GM18498 (cell line): ENCODE measurements at regions not wholly inside any gene's neighbourhood (a gene's known extent, or its start where the extent isn't known, plus 50 kb on each side); places are given as distances from the start of the nearest gene placed in this dataset.
"Not testable (repeated sequence)": the region's sequence is repeated elsewhere in the genome, so short reads cannot be mapped to it uniquely, and the experiment has no call there.

ENCODE experiments used
- ATAC-seq: cut with Tn5 transposase; IDR thresholded peaks from one replicate; pipeline ENCODE4 v1.9.1; 2021; ENCODE audit warnings: mild to moderate bottlenecking, moderate library complexity; ENCODE audit not compliant: unreplicated experiment

DNA sequence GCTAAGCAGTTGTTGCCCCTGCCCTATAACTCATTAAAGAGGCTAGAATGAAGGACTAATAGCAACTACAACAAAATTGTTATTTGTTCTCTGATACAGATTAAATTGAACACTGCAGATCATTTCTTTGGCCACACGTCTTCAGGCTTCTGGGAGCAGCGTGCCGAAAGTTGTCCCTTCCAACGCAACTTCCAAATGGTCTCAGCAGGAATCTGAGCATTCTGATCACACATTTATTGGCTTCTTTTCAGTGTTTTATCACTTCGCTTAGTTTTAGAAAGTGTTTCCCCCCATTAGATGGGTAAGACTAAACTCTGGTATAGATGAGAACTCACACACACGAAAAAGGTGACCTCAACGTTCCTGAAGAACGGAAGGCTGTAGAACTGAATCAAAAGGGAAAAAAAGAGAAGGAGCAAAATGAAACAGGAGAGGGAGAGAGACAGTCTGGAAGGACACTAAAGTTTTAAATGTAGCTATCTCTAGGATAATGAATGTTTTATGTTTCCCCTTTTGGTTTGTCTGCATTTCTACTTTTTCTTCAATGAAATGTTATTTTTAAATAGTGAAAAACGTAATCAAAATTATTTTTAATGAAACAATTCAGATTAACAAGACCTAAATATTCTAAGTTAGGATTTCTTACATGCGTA is 336.5 kb downstream of the RRAGC start:
- ATAC-seq, result no peak

DNA sequence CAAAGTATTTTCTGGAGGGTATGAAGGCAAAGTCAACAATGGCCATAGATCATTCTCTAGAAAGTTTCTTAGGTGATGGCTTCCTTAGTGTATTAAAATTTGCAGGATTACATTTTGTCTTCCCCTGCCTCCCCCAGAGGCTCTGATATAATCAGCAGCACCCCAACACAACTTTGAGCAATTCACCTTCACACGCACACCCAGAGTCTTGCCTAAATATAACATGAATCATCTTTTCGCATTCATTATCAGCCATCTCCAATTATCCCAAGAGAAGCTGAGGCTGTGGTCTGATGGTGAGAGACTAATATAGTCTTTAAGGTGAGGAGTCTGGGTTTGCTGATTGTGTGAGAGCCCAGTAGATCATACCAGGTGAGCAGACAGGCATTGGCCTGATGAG is 343.0 kb downstream of the RRAGC start:
- ATAC-seq, result no peak

DNA sequence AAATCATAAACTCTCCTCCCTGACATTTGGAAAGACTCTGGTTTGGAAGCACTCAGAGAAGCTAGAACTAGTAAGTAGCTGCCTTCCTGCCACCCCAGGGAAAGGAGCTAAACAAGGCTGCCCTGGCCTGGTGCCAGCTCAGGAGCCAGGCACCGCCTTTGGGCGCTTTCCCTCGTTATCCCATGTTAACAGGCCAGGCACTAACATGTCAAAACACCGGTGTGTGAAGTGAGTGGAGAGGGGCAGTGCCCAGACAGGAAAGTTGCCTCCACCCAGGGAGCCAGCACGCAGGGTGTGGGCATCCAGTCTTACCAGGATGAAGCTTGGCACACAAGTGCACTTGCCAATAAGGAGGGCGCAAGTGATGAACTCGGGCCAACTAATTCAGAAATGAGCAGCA is 346.8 kb downstream of the RRAGC start:
- ATAC-seq, result no peak

DNA sequence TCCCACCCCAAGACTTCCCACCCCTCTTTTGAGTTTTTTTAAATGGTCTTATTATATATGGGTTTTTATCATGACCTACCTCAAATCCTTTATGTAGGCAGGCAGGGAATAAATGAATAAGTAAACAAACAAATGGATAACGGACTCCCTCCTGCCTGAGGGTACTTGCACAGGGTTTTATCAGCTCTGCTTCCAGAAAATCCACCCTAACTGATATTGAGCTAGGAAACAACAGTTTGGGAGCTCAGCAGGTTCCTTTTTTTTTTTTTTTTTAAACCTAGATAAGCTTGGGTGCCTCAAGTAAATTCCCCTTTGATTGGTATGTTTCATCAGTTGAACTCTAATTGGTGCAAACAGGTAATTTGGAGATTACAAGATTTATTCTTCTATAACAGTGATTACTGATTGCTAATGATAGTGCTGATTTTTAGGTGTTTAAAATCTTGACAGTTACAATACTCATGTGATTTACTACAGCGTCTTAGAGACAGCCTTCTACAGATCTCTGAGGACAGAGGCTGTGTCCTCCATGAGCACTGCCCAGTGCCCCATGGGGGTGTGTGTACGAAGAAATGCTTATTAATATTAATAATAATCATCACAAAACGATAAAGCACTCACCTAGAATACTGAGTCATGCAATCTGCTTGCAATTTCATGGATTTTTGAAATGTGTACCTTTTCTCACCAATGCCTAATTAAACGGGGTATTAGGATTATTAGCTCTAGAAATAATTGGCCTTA is 347.4 kb downstream of the RRAGC start:
- ATAC-seq, result no peak

DNA sequence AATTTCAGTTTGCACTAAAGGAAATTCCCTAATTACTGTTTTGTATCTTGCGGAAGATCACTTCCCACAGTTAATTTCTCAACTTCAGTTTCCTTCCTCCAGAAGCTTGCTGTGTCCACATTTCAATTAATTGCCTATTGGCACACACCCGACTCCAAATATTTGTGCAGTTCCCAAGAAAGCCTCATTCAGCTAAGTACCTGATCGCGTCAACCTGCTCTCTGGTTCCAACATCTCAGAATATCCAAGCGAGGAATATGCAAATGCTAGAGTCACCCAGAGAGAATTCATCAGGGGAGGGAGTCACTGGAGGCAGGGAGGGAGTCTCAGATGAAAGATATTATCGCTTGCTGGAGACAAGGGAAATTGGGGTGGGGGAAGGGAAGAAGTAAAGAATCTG is 351.3 kb downstream of the RRAGC start:
- no peak for ATAC-seq

DNA sequence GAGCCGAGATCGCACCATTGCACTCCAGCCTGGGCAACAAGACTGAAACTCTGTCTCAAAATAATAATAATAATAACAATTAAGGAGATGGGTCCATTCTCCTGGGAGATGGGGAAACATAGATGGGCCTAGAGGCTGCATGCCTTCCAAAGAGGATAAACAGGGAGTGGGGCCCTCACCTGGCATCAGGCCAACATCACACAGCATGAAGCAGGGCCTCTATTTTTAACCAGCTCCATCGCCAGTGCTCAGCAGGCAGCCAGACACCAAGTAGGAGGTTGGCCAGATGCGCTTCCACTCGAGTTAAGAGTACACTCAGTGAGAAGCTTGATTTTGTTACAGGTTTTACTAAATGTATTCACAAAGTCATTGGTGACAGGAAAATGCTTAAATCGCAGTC is 352.0 kb downstream of the RRAGC start:
- no peak for ATAC-seq

DNA sequence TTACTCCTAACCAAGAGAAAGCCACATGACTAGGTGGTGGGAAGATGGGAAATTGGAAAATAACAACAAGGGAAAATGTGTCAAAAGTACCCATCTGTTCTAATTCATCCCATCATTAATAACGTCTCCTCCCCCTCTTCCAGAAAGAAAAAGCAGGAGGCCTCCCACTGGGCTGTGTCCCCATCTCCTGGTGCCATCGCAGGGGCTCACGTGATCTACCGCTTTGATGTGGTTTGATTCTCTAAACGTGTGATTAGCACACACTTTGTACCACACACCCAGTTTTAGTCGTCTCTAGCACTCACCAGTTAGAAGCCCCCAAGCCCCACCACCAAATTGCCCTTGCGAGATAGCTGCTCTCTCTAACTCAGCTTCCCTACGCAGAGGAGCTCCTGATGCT is 353.6 kb downstream of the RRAGC start:
- ATAC-seq, result no peak

DNA sequence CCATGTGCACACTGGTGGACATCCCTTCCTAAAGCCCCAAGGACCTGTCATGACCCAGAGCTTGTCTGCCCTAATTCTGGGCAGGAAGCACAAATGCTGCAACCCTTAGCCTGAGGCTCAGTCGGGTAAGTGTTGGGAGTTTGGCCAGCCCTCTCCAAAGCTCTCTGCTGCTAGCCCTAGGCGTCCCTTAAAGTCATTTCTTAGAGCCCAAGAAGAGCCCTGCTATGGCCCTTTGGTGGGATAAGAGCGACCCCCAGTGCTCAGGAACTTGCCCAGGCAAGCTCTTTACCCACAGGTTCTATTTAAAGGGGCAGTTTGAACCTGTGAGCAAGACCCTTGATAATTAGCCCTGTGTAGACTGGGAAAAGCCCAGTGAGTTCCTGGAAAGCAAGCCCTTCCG is 356.8 kb downstream of the RRAGC start:
- ATAC-seq, result no peak

DNA sequence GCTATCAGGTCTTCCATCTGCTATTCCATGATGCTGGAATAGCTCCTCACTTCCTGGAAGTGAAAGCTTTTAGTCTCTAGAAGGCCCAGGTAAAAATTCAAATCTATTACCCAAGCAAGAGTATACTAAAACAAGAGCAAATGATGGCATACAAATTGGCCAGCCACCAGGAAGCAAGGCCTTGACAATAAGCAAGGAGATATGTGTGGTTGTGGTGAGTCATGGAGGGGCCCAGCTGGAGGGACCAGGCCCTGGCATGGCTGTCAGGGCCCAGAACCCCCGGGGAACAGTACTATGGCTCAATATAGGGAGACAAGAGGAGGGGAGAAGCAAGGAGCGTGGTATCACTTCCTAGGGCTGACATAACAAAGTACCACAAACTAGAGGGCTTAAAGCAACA is 358.7 kb downstream of the RRAGC start:
- ATAC-seq, result no peak

DNA sequence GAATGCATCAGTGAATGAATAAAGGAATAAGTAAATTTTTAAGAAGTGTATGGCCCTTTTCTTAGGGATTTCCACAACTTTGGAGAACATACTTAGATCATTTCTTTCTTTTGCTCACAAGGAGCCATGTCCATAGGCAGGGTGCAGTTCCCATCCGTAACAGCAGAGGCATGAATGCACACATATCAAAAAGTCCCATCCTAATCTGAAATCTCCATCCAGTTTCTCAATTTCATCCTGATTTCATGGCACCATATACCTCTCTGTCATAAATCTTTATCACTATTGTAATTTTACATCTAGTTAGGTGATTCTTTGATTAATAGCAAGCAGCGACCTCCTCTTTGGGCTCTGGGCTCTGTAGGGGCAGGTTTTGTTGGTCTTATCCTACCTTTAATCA is 359.2 kb downstream of the RRAGC start:
- no peak for ATAC-seq

DNA sequence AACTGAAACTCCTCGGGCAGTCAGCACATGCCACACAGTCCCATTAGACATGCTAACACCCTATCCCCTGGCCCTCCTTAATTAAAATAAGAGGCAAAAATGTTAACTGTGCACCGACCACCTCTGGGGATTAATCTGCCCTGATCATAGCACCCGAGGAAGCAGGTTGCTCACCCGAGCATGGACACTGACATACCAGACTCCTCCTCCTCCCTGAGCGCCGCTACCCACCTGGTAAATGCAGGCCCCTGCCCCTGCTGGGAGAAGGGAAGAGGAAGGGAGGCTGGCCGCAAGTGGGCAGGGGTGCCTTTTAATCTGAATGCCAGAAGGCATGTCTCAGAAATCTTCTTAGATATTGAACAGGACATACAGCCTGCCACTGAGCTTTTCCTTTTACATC is 360.9 kb downstream of the RRAGC start:
- no peak for ATAC-seq

DNA sequence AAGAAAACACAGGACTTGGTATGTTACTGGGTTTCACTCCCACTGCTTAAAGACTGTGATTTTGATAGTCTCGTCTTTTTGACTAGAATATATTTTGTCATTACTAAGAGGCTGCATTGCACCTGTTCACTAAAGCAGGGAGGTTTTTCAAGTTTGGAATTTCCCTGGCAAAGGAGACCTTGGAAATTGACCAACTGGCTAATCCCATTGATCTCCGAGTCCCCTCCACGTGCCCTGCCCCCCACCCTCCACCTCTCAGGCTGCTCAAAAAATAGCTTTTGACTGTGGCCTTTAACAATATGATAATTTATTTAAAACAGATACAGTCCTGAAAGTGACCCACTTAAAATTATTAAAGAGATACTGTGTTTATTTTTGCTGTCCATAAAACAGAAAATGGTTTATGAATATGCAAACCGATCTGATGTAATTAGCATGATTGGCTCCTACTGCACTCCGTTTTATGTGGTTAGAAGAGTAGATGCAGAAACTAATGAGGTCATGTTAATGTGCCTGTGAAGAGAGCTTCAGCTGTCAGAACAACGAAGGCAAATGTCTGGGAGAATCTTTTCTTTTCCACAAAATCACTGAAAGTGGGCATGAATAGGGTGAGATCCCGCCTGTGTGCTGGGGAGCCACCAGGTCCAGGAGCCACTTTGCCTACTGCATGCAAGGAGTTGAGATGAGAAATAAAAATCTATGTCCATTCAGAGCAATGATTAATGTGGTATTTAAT is 361.5 kb downstream of the RRAGC start:
- ATAC-seq, result no peak

DNA sequence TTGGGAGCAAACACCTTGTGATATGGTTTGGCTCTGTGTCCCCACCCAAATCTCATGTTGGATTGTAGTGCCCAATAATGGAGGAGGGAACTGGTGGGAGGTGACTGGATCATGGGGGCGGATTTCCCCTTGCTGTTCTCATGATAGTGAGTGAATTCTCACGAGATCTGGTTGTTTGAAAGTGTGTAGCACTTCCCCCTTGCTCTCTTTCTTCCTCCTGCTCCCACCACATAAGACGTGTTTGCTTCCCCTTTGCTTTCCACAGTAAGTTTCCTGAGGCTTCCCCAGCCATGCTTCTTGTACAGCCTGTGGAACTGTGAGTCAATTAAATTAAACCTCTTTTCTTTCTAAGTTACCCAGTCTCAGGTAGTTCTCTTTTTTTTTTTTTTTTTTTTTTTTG is 366.3 kb downstream of the RRAGC start:
- ATAC-seq, result not testable (repeated sequence)

DNA sequence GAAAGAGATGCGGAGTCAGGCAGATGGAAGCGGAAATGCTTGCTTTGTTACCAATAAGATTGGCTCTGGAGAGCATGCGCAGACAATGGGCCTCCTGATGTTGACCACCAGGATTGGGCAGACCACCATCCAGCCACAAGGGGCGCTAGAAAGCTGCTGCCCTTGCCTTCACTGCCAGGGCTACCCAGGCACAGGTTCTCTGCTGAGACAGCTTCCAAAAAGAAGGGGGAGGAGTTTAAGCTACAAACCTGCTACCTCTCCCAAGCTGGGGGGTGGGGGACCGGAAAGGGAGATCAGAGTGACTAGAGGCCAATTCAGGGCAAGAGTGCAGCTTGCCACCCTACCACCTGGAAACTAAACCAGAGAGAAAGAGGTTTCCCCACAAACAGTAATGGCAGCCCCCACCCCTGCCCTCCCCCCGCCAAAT is 369.7 kb downstream of the RRAGC start:
- ATAC-seq, result no peak

DNA sequence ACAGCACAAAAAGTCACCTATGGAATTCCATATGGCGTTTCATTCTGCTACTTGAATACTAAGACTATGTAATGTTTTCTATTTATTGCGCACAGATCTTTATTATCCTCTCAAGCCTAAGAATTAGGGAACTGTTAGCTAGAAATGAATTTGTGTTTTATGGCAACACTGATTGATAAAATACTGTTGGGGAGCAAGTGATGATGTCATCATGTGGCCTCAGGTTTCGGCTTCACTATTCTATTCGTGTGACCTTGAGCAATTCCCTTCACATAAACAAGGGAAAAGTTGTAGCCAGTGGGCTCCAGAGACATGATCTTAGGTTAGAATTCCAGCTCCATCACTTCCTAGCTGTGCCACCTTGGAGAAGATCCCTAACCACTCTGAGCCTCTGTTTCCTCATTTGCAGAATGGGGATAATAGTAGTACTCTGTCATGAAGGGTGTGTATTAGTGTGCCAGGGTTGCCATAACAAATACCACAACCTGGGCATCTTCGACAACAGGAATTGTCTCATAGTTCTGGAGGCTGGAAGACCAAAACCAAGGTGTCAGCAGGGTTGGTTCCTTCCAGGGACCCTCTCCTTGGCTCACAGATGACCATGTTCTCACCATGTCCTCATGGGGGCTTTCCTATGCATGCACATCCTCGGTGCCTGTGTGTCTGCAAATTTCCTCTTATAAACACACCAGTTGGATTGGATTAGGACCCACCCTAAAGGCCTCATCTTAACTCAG is 371.2 kb downstream of the RRAGC start:
- no peak for ATAC-seq

DNA sequence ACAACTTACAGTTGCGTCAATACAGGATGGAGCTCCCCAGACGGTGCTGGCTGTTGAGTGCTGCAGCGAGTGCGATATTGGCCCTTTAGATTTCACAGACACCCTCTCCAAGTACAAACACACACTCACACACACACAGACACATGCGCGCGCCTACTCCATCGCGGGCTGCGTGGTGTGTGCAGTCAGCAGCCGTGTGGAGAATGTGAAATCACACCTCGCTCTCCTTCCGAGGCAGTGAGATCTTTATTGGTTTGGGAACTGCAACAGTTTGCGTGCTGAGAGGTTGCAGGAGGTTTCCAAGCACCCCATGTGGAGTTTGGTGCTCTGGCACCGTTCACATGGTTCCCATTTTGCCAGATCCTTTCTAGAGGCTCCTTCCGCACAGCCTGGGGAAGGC is 372.2 kb downstream of the RRAGC start:
- no peak for ATAC-seq

DNA sequence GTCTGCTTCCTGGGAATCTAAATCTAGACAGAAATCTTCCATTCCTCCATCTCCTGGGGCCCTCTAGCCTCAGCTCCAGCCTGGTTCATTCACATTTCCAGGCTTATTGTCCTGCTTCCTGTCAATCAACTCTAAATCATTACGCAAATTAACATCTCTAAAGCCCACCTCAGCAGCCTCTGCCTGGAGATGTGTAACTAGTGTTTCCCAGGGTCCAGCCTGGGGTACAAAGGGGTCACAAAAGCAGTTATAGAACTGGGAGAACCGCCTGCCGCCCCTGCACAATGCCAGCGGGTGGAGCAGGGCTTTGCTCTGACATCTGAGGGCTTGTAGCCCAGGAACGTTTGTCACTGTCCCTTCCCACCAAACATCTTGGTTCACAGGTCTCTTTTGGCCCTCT is 373.5 kb downstream of the RRAGC start:
- no peak for ATAC-seq

DNA sequence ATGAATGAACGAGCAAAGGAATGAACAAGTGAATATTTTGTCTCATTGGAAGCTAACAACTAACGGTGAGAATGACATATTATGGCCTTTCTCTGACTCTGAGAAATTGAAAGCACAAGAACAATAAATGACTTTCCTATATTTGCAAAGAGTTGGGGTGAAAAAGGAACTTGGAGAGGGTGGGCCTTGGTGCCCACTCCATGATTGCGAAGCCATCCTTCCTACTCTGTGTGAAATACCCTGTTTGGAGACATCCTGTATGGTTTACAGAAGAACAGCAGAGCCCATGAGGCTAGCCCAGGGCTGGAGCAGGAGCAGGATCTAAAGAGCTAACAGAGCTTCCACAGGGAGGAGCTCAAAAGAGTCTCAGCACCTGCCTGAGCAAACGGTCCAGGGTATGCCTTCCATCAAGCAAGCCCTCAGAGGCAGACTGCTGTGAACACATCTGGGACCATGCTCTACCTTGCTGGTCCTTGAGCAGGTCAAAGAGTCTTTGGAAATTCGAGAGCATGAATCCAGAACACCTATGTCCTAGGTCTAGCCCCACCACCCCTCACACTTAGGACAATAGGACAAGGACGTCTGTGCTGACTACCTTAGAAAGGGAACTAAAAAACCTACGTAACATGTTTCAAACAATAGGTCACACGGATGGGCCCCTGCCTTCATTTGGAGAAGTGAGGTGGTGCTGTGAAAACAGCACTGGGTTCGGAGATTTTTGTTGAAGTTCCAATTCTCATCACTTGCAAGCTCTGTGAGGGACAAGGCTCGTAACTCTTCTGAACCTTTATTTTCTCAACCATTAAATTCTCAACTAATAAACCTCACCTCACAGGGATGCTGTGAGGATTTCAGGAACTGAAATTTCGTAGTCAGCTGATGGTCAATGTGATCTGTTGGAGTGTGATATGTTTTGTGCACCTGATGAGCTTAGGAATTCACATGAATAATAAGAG is 377.4 kb downstream of the RRAGC start:
- no peak for ATAC-seq

DNA sequence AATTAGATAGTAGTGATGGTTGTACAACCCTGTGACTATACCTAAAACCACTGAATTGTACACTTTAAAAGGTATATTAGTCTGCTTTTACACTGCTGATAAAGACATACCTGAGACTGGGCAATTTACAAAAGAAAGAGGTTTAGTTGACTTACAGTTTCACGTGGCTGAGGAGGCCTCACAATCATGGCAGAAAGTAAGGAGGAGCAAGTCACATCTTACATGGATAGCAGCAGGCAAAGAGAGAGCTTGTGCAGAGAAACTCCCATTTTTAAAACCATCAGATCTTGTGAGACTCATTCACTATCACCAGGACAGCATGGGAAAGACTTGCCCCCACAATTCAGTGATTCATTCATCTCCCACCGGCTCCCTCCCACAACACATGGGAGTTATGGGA is 379.9 kb downstream of the RRAGC start:
- ATAC-seq, result not testable (repeated sequence)

DNA sequence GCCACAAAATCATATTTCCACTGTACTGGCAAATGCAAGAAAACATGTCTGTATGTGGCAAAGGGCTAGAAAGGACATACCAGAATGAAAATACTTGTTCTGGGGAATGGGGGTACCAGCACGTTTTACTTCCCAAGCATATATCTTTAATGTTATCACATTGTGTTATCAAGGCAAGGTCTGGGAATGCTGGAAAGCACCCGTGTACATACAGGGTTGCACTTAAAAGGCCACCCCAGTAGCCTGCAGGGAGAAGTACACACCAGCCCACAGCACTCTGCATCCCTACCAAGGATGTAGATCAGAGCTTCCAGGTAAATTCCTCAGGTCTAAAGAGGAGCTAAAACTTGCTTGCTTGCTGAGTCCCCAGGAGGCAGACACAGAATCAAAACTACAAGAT is 381.8 kb downstream of the RRAGC start:
- ATAC-seq, result no peak
